HG03521 (cell line): ENCODE measurements at regions not wholly inside any gene's neighbourhood (a gene's known extent, or its start where the extent isn't known, plus 50 kb on each side); places are given as distances from the start of the nearest gene placed in this dataset.
A peak's percentile ranks its signal among the peaks of the same experiment; 100 is the strongest.
"Not testable (repeated sequence)": the region's sequence is repeated elsewhere in the genome, so short reads cannot be mapped to it uniquely, and the experiment has no call there.

ENCODE experiments used
- ATAC-seq: cut with Tn5 transposase; IDR thresholded peaks from one replicate; pipeline ENCODE4 v1.9.1; 2021; ENCODE audit warnings: mild to moderate bottlenecking, moderate library complexity; ENCODE audit not compliant: unreplicated experiment

DNA sequence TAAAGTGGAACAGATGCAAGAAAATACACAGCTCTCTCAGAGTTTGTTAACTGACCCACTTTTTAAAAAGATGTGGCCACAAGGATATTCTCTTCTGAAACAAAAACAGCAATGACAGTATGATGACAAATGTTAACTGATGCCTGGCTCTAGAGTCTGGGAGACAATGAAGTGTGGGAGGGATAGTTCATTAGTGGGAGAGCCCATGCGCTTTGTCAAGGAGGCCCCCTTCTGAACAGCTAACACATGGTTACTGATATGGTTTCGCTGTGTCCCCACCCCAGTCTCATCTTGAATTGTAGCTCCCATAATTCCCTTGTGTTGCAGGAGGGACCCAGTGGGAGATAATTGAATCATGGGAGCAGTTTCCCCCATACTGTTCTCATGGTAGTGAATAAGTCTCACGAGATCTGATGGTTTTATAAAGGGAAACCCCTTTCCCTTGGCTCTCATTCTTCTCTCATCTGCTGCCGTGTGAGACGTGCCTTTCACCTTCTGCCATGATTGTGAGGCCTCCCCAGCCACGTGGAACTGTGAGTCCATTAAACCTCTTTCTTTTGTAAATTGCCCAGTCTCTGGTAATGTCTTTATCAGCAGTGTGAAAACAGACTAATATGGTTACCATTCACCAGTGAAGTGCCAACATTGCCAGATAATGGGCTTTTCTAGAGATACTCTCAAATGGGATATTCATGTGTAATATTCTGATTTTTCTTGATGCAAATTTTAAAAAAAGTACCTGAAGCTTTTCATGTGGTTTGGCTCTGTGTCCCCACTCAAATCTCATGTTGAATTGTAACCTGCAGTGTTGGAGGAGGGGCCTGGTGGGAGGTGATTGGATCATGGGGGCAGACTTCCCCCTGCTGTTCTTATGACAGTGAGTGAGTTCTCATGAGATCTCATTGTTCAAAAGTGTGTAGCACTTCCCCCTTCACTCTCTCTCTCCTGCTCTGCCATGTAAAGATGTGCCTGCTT, 435.8 kb downstream of the SHISA9 start:
- not testable (repeated sequence) for ATAC-seq

GRCh38 chr16:13338044-13338443, 436.6 kb downstream of the SHISA9 start:
- ATAC-seq: no peak

DNA sequence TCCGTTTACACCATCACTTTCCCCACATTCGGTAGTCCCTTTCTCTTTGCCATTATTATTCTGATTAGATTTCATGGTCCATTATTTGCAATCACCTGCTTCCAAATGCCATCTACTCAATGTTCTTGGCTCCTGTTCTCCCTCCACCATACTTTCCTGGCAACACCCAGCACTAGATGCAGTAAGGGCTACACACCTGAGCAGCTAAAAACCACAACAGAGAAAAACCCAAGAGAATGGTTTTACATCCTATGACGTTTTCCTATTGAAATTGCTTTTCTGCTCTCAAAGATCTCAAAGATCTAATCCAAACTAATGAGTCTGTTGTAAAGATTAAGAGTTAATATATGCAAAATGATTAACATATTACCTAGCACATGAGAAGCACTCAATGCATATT, 441.3 kb downstream of the SHISA9 start:
- no peak for ATAC-seq

GRCh38 chr16:13344001-13344400, 442.6 kb downstream of the SHISA9 start:
- no peak for ATAC-seq

- no peak for ATAC-seq
Observed at GRCh38 chr16:13348416-13348815, 447.0 kb downstream of the SHISA9 start.

GRCh38 chr16:13350000-13350399, 448.6 kb downstream of the SHISA9 start:
- ATAC-seq: no peak

DNA sequence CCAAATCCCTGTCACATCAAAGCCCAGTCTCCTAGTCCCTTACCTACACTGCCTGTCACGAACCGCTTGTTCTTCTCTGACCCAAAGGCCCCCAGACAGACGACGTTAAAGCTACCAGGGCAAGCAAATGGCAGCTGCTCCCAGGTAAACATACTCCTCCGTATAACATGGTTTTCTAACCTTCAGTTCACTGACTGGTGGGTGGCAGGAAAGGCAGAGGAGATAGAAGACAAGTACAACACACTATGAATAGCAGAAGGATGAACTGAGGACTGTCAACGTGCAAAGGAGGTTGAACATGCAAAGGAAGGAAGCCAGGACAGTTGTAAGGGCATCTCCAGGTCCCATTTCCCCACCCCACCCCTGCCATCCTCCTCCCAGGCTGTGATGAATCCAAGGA, 449.8 kb downstream of the SHISA9 start:
- ATAC-seq: no peak

DNA sequence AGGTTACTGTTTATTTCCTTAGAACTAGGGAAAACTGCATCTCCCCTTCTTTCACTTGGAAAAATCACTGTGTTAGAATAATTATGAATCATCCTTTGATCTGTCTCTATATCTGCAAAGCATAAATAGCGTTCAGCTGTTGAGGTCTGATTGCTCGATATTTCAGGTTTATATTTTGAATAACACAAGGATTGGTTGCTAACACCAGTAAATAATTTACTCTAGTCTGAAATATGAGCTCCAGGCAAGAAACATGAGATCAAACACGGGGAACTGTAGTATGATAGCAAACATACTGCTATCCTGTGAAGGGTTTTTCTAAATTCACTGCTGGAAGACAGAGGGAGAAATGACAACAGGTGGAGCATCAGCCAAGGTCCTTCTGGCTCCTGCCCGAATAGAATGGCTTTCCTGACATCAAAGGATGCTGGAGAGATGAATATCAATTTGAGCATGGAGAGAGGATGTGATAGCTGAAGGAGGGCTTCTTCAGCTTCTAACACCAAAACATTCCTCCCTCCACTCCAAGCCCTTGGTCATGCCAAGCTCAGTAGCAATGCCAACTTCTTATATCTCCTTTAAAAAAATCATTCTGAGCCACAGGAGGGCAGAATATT, 450.3 kb downstream of the SHISA9 start:
- ATAC-seq: no peak

GRCh38 chr16:13352796-13353195, 451.4 kb downstream of the SHISA9 start:
- ATAC-seq: not testable (repeated sequence)

- not testable (repeated sequence) for ATAC-seq
Observed at GRCh38 chr16:13357842-13358241, 456.4 kb downstream of the SHISA9 start.

DNA sequence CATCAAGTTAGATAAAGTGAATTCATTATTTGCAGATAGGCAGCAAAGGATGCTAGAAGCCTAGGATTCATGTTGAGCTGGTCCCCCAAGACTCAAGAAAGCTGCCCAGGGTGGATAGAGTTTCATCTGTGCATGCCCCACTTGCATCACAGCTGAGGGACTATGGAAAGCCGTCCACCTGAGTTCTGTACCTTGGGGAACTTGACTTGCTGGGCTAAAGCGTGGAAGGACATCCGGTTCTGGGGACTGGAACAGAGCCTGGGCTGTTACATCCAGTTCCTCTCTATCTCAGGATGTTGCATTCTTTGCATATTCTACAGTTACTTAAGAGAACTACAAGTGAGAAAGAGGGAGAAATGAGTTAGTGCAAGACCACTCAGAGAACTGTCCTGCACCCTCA, 458.4 kb downstream of the SHISA9 start:
- ATAC-seq: no peak

DNA sequence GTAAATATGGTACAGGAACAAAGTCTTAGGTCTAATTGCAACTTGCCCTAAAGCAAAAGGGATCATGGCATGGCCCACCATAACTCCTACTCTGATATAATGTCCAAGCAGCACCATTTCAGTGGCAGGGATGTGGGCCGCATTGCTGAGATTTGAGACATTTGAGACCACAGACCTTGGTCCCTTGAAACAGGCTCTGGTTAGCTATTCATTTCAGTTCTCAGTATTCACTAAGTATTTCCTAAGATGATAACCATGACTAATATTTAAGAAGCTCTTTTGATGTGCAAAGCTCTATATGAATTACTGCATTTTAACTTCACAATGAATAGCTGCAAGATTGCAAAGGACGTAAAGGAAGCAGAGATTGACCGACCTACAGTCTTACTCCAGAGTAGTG, 471.0 kb downstream of the SHISA9 start:
- ATAC-seq: no peak

DNA sequence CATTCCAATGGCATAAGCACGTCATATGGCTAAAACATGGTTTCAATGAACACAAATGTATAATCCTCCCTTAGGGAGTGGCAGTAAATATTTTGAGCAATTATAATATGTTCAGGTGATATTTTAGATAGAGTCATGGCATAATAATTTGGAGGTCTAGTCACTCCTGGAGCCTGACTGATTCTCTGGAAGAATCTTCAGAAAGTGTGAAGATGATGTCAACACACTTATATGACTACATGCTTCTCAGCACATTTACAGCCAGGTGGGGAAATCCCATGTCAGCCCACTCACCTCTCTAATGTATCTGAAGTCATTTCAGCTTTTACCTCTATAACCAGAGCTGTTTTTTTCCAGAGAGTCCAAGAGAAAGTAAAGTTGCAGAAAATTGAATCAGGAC, 474.8 kb downstream of the SHISA9 start:
- ATAC-seq: no peak

DNA sequence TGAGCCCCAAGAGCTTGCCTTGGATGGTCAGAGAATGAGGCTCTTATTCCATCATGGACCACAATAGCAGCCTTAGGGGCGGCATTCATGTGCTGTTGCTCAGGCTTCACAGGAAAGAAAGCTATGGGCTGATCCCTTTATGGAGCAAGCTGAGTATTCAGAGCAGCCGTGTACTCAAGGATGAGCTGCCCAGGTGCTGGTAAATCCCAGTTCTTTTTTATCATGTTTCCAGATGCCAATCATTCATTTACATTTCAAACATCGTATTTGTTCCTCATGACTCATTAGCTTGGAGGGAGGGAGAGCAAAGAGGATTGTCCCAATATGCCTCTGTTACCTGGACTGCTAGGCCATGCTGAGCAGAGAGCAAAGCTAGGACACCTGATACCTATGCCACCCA, 475.7 kb downstream of the SHISA9 start:
- no peak for ATAC-seq

DNA sequence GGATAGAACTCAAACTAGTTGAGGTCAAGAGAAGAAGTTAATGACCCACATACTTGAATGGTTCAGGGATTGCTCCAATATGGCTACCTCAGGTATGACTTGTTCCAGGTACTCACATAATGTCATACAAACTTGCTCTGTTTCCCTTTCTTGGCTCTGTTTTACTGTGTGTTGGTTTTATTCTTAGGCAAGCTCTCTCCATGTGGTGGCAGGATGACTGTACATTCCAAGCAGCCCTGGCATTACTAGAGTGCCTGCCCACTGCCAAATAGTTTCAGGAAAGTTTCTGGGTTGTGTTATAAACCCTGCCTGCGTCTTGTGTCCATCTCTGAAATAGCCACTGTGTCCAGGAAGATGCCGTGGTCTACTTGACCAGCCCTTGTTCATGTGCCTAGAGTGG, 476.8 kb downstream of the SHISA9 start:
- no peak for ATAC-seq

- ATAC-seq: no peak
Observed at GRCh38 chr16:13379266-13379665, 477.9 kb downstream of the SHISA9 start.

DNA sequence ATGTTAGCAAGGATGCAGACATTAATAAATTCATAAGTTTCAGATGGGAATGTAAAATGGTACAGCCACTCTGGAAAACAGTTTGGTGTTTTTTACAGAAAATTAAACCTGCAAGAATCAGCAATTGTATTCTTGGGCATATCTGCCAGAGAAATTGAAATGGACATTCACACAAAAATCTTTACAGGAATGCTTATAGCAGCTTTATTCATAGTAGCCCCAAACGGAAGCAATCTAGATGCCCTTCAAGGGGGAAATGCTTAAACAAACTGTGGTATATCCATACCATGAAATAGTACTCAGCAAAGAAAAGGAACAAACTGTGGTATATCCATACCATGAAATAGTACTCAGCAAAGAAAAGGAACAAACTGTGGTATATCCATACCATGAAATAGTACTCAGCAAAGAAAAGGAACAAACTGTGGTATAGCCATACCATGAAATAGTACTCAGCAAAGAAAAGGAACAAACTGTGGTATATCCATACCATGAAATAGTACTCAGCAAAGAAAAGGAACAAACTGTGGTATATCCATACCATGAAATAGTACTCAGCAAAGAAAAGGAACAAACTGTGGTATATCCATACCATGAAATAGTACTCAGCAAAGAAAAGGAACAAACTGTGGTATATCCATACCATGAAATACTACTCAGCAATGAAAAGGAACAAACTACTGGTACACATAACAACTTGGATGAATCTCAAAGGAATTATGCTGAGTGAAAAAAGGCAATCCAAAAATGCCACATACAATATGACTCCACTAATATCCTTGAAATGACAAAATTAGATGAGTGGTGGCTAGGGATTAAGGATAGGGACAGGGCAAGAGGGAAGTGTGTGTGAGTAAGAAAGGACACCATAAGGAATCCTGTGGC, 484.0 kb downstream of the SHISA9 start:
- not testable (repeated sequence) for ATAC-seq

- ATAC-seq: peak; percentile 66
Observed at GRCh38 chr16:13390093-13390985, 488.9 kb downstream of the SHISA9 start.

- ATAC-seq: no peak
Observed at GRCh38 chr16:13390986-13391305, 489.5 kb downstream of the SHISA9 start.

DNA sequence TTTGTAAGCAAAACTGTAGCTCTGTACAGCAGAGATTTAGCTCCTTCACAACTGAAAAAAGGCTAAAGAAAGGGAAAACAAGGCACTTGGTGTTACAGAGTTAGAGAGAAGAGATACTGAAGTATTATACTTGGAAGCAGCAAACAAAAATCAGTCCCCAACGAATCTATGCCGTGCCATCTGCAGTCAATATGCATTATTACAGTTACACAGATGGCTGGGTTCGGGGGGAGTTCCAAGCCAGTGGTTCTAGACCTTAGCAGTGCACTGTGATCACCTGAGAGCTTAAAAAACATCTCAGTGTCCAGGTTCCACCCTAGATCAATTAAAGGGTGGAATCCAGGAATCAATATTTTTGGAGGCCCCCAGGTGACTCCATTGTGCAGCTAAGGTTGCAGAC, 489.9 kb downstream of the SHISA9 start:
- ATAC-seq: no peak
